HG03565 (cell line): ENCODE measurements at regions not wholly inside any gene's neighbourhood (a gene's known extent, or its start where the extent isn't known, plus 50 kb on each side); places are given as distances from the start of the nearest gene placed in this dataset.

Experiments
- ATAC-seq: cut with Tn5 transposase; IDR thresholded peaks from one replicate; pipeline ENCODE4 v1.9.1; 2021; ENCODE audit warnings: mild to moderate bottlenecking, moderate library complexity; ENCODE audit not compliant: unreplicated experiment

GRCh38 chr22:22392131-22392530 lies 116.4 kb downstream of the ZNF280B start:
- no peak for ATAC-seq

- no peak for ATAC-seq
Observed at GRCh38 chr22:22394591-22394990, 114.0 kb downstream of the ZNF280B start.

- ATAC-seq: no peak
Observed at GRCh38 chr22:22395245-22395644, 113.3 kb downstream of the ZNF280B start.

GRCh38 chr22:22396741-22397291 lies 111.7 kb downstream of the ZNF280B start:
- ATAC-seq: no peak

- no peak for ATAC-seq
Observed at GRCh38 chr22:22397292-22397870, 111.2 kb downstream of the ZNF280B start.

- no peak for ATAC-seq
Observed at GRCh38 chr22:22397875-22398524, 110.5 kb downstream of the ZNF280B start.

GRCh38 chr22:22398530-22399327 lies 109.8 kb downstream of the ZNF280B start:
- ATAC-seq: no peak

GRCh38 chr22:22400099-22400498 lies 108.4 kb downstream of the ZNF280B start:
- no peak for ATAC-seq

GRCh38 chr22:22400964-22401363 lies 107.6 kb downstream of the ZNF280B start:
- ATAC-seq: no peak

- no peak for ATAC-seq
Observed at GRCh38 chr22:22401381-22401780, 107.2 kb downstream of the ZNF280B start.

- no peak for ATAC-seq
Observed at GRCh38 chr22:22403306-22403705, 105.2 kb downstream of the ZNF280B start.

- no peak for ATAC-seq
Observed at GRCh38 chr22:22403771-22404170, 104.8 kb downstream of the ZNF280B start.

- no peak for ATAC-seq
Observed at GRCh38 chr22:22404598-22405284, 103.8 kb downstream of the ZNF280B start.

GRCh38 chr22:22406445-22407027 lies 102.0 kb downstream of the ZNF280B start:
- ATAC-seq: no peak

- no peak for ATAC-seq
Observed at GRCh38 chr22:22407061-22407460, 101.5 kb downstream of the ZNF280B start.

- no peak for ATAC-seq
Observed at GRCh38 chr22:22408269-22408668, 100.3 kb downstream of the ZNF280B start.

GRCh38 chr22:22408731-22409696 lies 99.5 kb downstream of the ZNF280B start:
- ATAC-seq: no peak

- ATAC-seq: no peak
Observed at GRCh38 chr22:22410121-22410520, 98.4 kb downstream of the ZNF280B start.

GRCh38 chr22:22410677-22411076 lies 97.9 kb downstream of the ZNF280B start:
- ATAC-seq: no peak

- no peak for ATAC-seq
Observed at GRCh38 chr22:22414266-22414665, 94.3 kb downstream of the ZNF280B start.
